ENCODE measurements at regions not wholly inside any gene's neighbourhood (a gene's known extent, or its start where the extent isn't known, plus 50 kb on each side); places are given as distances from the start of the nearest gene placed in this dataset.

DNA sequence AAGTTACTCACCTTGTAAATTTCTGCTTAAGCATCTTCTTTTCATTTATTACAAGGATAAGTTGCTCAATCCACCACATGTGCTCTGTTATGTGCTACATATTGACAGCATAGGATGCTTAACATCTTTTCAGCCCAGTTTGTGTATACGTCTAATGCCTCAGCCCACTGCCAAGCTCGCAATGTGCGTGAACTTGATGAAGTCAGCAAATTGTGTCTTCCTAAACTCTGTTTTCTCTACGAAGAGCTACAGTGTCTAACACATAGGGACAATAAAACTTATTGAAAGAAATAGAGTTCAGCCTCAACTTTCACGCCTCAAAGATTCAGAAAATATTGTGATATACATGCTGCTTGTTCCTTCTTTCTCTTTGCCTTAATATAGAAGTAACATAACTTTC lies 500.0 kb downstream of the TFAP2B start:
- TF ChIP-seq, protein P1, sequence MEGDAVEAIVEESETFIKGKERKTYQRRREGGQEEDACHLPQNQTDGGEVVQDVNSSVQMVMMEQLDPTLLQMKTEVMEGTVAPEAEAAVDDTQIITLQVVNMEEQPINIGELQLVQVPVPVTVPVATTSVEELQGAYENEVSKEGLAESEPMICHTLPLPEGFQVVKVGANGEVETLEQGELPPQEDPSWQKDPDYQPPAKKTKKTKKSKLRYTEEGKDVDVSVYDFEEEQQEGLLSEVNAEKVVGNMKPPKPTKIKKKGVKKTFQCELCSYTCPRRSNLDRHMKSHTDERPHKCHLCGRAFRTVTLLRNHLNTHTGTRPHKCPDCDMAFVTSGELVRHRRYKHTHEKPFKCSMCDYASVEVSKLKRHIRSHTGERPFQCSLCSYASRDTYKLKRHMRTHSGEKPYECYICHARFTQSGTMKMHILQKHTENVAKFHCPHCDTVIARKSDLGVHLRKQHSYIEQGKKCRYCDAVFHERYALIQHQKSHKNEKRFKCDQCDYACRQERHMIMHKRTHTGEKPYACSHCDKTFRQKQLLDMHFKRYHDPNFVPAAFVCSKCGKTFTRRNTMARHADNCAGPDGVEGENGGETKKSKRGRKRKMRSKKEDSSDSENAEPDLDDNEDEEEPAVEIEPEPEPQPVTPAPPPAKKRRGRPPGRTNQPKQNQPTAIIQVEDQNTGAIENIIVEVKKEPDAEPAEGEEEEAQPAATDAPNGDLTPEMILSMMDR (IDR thresholded peaks at IDR 0.05), result no peak
- no peak for TF ChIP-seq POLR2A (IDR thresholded peaks at IDR 0.05)

Measured in heart left ventricle (tissue), 13 donors.